SU-DHL-6 (cell line): ENCODE measurements at regions not wholly inside any gene's neighbourhood (a gene's known extent, or its start where the extent isn't known, plus 50 kb on each side); places are given as distances from the start of the nearest gene placed in this dataset.

Source experiments
- EZH2phosphoT487 ChIP-seq: fragments of 200-600 bp; sonication (generic), shearing (Covaris generic); conservative IDR thresholded peaks from 2 replicates; pipeline ENCODE4 v1.6.1; 2018; ENCODE audit warnings: mild to moderate bottlenecking, antibody characterized with exemption, low read length, moderate library complexity, mixed read lengths
- TF ChIP-seq, protein P1 (sequence below): fragments of 200-600 bp; sonication (generic); IDR thresholded peaks from one replicate; pipeline ENCODE4 v1.5.1; 2017; ENCODE audit warnings: antibody characterized with exemption, mild to moderate bottlenecking, low read length, moderate library complexity; ENCODE audit not compliant: insufficient read depth, poor library complexity, severe bottlenecking

DNA sequence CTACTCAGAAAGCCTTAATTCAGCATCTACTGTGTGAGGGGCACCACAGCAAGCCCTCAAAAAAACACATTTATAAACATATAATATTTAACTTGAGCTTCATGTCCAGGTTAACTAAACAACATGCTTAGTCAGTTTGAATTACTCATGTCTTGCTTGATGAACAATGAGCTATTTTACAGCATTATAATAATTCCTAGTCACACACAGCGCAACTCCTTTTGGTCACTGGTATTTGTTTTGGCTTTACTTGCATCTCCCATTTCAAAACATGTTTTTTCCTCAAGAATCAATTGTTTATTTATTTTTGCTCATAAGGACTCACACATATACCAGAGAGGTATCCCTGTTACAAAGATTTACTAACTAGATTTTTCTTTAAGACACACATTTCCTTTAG lies 616.7 kb upstream of the DAB2 start:
- TF ChIP-seq, protein P1, sequence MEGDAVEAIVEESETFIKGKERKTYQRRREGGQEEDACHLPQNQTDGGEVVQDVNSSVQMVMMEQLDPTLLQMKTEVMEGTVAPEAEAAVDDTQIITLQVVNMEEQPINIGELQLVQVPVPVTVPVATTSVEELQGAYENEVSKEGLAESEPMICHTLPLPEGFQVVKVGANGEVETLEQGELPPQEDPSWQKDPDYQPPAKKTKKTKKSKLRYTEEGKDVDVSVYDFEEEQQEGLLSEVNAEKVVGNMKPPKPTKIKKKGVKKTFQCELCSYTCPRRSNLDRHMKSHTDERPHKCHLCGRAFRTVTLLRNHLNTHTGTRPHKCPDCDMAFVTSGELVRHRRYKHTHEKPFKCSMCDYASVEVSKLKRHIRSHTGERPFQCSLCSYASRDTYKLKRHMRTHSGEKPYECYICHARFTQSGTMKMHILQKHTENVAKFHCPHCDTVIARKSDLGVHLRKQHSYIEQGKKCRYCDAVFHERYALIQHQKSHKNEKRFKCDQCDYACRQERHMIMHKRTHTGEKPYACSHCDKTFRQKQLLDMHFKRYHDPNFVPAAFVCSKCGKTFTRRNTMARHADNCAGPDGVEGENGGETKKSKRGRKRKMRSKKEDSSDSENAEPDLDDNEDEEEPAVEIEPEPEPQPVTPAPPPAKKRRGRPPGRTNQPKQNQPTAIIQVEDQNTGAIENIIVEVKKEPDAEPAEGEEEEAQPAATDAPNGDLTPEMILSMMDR: no peak
- TF ChIP-seq EZH2phosphoT487: no peak
